ENCODE measurements at regions not wholly inside any gene's neighbourhood (a gene's known extent, or its start where the extent isn't known, plus 50 kb on each side); places are given as distances from the start of the nearest gene placed in this dataset.
"Not testable (repeated sequence)": the region's sequence is repeated elsewhere in the genome, so short reads cannot be mapped to it uniquely, and the experiment has no call there.

GRCh38 chr9:63814970-63815669 is 1469.9 kb downstream of the FOXD4L5 start:
- intact Hi-C loops (cut with DNase I); ATAC-seq; DNase-seq: not testable (repeated sequence)

- intact Hi-C loops (cut with DNase I); ATAC-seq; DNase-seq: not testable (repeated sequence)
Measured at GRCh38 chr9:63813391-63814021, 1471.5 kb downstream of the FOXD4L5 start.

- intact Hi-C loops (cut with DNase I); DNase-seq: not testable (repeated sequence)
- ATAC-seq, result peak; percentile 60 to 69
Measured at GRCh38 chr9:63812822-63813221, 1472.2 kb downstream of the FOXD4L5 start.

- intact Hi-C loops (cut with DNase I); DNase-seq; ATAC-seq: not testable (repeated sequence)
Measured at GRCh38 chr9:63804205-63804604, 1480.8 kb downstream of the FOXD4L5 start.

- intact Hi-C loops (cut with DNase I); ATAC-seq: not testable (repeated sequence)
Measured at GRCh38 chr9:63794081-63794685, 1490.8 kb downstream of the FOXD4L5 start.

GRCh38 chr9:63787454-63787853 is 1497.6 kb downstream of the FOXD4L5 start:
- intact Hi-C loops (cut with DNase I); ATAC-seq; DNase-seq: not testable (repeated sequence)

More at GRCh38 chr9:63794081-63794685, 1490.8 kb downstream of the FOXD4L5 start:
- not testable (repeated sequence) for DNase-seq

- ATAC-seq; intact Hi-C loops (cut with DNase I); DNase-seq: not testable (repeated sequence)
Measured at GRCh38 chr9:63785059-63785458, 1500.0 kb downstream of the FOXD4L5 start.

GRCh38 chr9:63784421-63784820 is 1500.6 kb downstream of the FOXD4L5 start:
- intact Hi-C loops (cut with DNase I); ATAC-seq; DNase-seq: not testable (repeated sequence)

- intact Hi-C loops (cut with DNase I); DNase-seq; ATAC-seq: not testable (repeated sequence)
Measured at GRCh38 chr9:63781817-63782439, 1503.1 kb downstream of the FOXD4L5 start.

- intact Hi-C loops (cut with DNase I); DNase-seq: not testable (repeated sequence)
- peak; percentile 85 to 90 for ATAC-seq
Measured at GRCh38 chr9:63781390-63781789, 1503.6 kb downstream of the FOXD4L5 start.

GRCh38 chr9:63776220-63776619 is 1508.8 kb downstream of the FOXD4L5 start:
- ATAC-seq; DNase-seq; intact Hi-C loops (cut with DNase I): not testable (repeated sequence)

- ATAC-seq; DNase-seq; intact Hi-C loops (cut with DNase I): not testable (repeated sequence)
Measured at GRCh38 chr9:63775092-63775426, 1510.0 kb downstream of the FOXD4L5 start.

- DNase-seq; ATAC-seq; intact Hi-C loops (cut with DNase I): not testable (repeated sequence)
Measured at GRCh38 chr9:63774369-63775091, 1510.5 kb downstream of the FOXD4L5 start.

- ATAC-seq; DNase-seq; intact Hi-C loops (cut with DNase I): not testable (repeated sequence)
Measured at GRCh38 chr9:63762230-63762629, 1522.8 kb downstream of the FOXD4L5 start.

GRCh38 chr9:63729021-63729420 is 1556.0 kb downstream of the FOXD4L5 start:
- DNase-seq; ATAC-seq; intact Hi-C loops (cut with DNase I): not testable (repeated sequence)

GRCh38 chr9:63728287-63728686 is 1556.7 kb downstream of the FOXD4L5 start:
- intact Hi-C loops (cut with DNase I), result no loop called here
- DNase-seq (no peak), ATAC-seq (no peak)

GRCh38 chr9:63708285-63708684 is 1576.7 kb downstream of the FOXD4L5 start:
- DNase-seq; ATAC-seq; intact Hi-C loops (cut with DNase I): not testable (repeated sequence)

- DNase-seq; intact Hi-C loops (cut with DNase I); ATAC-seq: not testable (repeated sequence)
Measured at GRCh38 chr9:63704456-63704855, 1580.6 kb downstream of the FOXD4L5 start.

- intact Hi-C loops (cut with DNase I), result not testable (repeated sequence)
Measured at GRCh38 chr9:63703670-63704069, 1581.3 kb downstream of the FOXD4L5 start.

More at GRCh38 chr9:63703670-63704069, 1581.3 kb downstream of the FOXD4L5 start:
- DNase-seq, result peak; percentile 72
- ATAC-seq, result not testable (repeated sequence)
